Bone marrow (tissue), 2 donors: ENCODE measurements at regions not wholly inside any gene's neighbourhood (a gene's known extent, or its start where the extent isn't known, plus 50 kb on each side); places are given as distances from the start of the nearest gene placed in this dataset.

Experiments used
- DNase-seq, 2 donors: peaks; one replicate each; lab custom pipeline; 2025; lab: John Stamatoyannopoulos, UW

- DNase-seq = no peak
Measured at GRCh38 chr18:10388373-10388772, 66.1 kb upstream of the APCDD1 start.

GRCh38 chr18:10391506-10391905, 62.9 kb upstream of the APCDD1 start:
- DNase-seq = no peak

GRCh38 chr18:10397004-10397403, 57.4 kb upstream of the APCDD1 start:
- no peak for DNase-seq

GRCh38 chr18:10398571-10398970, 55.9 kb upstream of the APCDD1 start:
- no peak for DNase-seq

- no peak for DNase-seq
Measured at GRCh38 chr18:10399465-10399864, 55.0 kb upstream of the APCDD1 start.

GRCh38 chr18:10400534-10401307, 53.7 kb upstream of the APCDD1 start:
- peak in 1 of 2 donors; percentile 7 for DNase-seq

- no peak for DNase-seq
Measured at GRCh38 chr18:10401521-10401920, 52.9 kb upstream of the APCDD1 start.

GRCh38 chr18:10401930-10402329, 52.5 kb upstream of the APCDD1 start:
- no peak for DNase-seq

GRCh38 chr18:10402871-10403559, 51.4 kb upstream of the APCDD1 start:
- no peak for DNase-seq

- DNase-seq = no peak
Measured at GRCh38 chr18:10403708-10404107, 50.7 kb upstream of the APCDD1 start.

GRCh38 chr18:10404168-10404567, 50.3 kb upstream of the APCDD1 start:
- no peak for DNase-seq
